ENCODE measurements at regions not wholly inside any gene's neighbourhood (a gene's known extent, or its start where the extent isn't known, plus 50 kb on each side); places are given as distances from the start of the nearest gene placed in this dataset.

- H3K4me2 ChIP-seq, result no peak overlapping the region
- no peaks in the 10 kb centered on the region for H3K27me3 ChIP-seq
- no peak for TF ChIP-seq Cebpa-rat (IDR thresholded peaks at IDR 0.05)
- H3K9me3 ChIP-seq (replicated peaks in 1 of 11), result no peaks in the 10 kb centered on the region
- H3K27ac ChIP-seq, result no peak overlapping the region
- H3K36me3 ChIP-seq, result no peaks in the 10 kb centered on the region
- no peaks in the 10 kb centered on the region for H4K20me1 ChIP-seq
- no peak overlapping the region for H3K4me3 ChIP-seq
- no peak overlapping the region for H3K9ac ChIP-seq
- no peaks in the 10 kb centered on the region for H3K4me1 ChIP-seq
Measured at GRCh38 chr21:15645830-15646229, 84.0 kb upstream of the USP25 start.

GRCh38 chr21:15650735-15651134 lies 79.0 kb upstream of the USP25 start:
- no peaks in the 10 kb centered on the region for H3K4me1 ChIP-seq
- no peak overlapping the region for H3K4me2 ChIP-seq
- no peak overlapping the region for H3K9ac ChIP-seq
- H3K9me3 ChIP-seq (replicated peaks in 1 of 11), result peaks cover 0 to 17% (median 4%) of the 10 kb centered on the region in 11 experiments; a peak in 9 of 22 replicates
- no peak overlapping the region for H3K4me3 ChIP-seq
- no peaks in the 10 kb centered on the region for H4K20me1 ChIP-seq
- no peaks in the 10 kb centered on the region for H3K27me3 ChIP-seq
- no peak for TF ChIP-seq Cebpa-rat (IDR thresholded peaks at IDR 0.05)
- no peaks in the 10 kb centered on the region for H3K36me3 ChIP-seq
- H3K27ac ChIP-seq, result no peak overlapping the region

- no peak for TF ChIP-seq Cebpa-rat (IDR thresholded peaks at IDR 0.05)
- no peak overlapping the region for H3K4me2 ChIP-seq
- H4K20me1 ChIP-seq, result no peaks in the 10 kb centered on the region
- no peak overlapping the region for H3K27ac ChIP-seq
- no peak overlapping the region for H3K9ac ChIP-seq
- no peaks in the 10 kb centered on the region for H3K4me1 ChIP-seq
- no peaks in the 10 kb centered on the region for H3K36me3 ChIP-seq
- no peaks in the 10 kb centered on the region for H3K27me3 ChIP-seq
- H3K9me3 ChIP-seq (replicated peaks in 1 of 11), result peaks cover 0 to 17% (median 4%) of the 10 kb centered on the region in 11 experiments; a peak in 9 of 22 replicates
- no peak overlapping the region for H3K4me3 ChIP-seq
Measured at GRCh38 chr21:15651172-15651571, 78.6 kb upstream of the USP25 start.

- H3K4me3 ChIP-seq, result no peak overlapping the region
- no peak overlapping the region for H3K9ac ChIP-seq
- no peak for TF ChIP-seq Cebpa-rat (IDR thresholded peaks at IDR 0.05)
- no peak overlapping the region for H3K4me2 ChIP-seq
- no peaks in the 10 kb centered on the region for H3K4me1 ChIP-seq
- no peaks in the 10 kb centered on the region for H3K36me3 ChIP-seq
- no peak overlapping the region for H3K27ac ChIP-seq
- H3K9me3 ChIP-seq (replicated peaks in 1 of 11), result peaks cover 0 to 17% (median 4%) of the 10 kb centered on the region in 11 experiments; a peak in 9 of 22 replicates
- no peaks in the 10 kb centered on the region for H4K20me1 ChIP-seq
- H3K27me3 ChIP-seq, result no peaks in the 10 kb centered on the region
Measured at GRCh38 chr21:15653710-15654109, 76.1 kb upstream of the USP25 start.

- Histone ChIP-seq H3K4me3 (no peak overlapping the region), H4K20me1 (no peaks in the 10 kb centered on the region), H3K9ac (no peak overlapping the region), H3K4me2 (no peak overlapping the region), H3K27me3 (no peaks in the 10 kb centered on the region), H3K9me3 (replicated peaks in 1 of 11) (peaks cover 0 to 17% (median 4%) of the 10 kb centered on the region in 11 experiments; a peak in 9 of 22 replicates), H3K4me1 (no peaks in the 10 kb centered on the region), H3K36me3 (no peaks in the 10 kb centered on the region), H3K27ac (no peak overlapping the region)
- no peak for TF ChIP-seq Cebpa-rat (IDR thresholded peaks at IDR 0.05)
Measured at GRCh38 chr21:15654171-15654570, 75.6 kb upstream of the USP25 start.

GRCh38 chr21:15659753-15660422 lies 69.9 kb upstream of the USP25 start:
- no peak overlapping the region for H3K9ac ChIP-seq
- no peaks in the 10 kb centered on the region for H3K4me1 ChIP-seq
- H4K20me1 ChIP-seq, result no peaks in the 10 kb centered on the region
- H3K27ac ChIP-seq, result no peak overlapping the region
- TF ChIP-seq Cebpa-rat (IDR thresholded peaks at IDR 0.05), result no peak
- no peak overlapping the region for H3K4me3 ChIP-seq
- no peaks in the 10 kb centered on the region for H3K27me3 ChIP-seq
- H3K9me3 ChIP-seq (replicated peaks in 1 of 11), result no peaks in the 10 kb centered on the region
- no peaks in the 10 kb centered on the region for H3K36me3 ChIP-seq
- no peak overlapping the region for H3K4me2 ChIP-seq

- no peaks in the 10 kb centered on the region for H3K27me3 ChIP-seq
- no peak overlapping the region for H3K27ac ChIP-seq
- no peak overlapping the region for H3K4me3 ChIP-seq
- H3K9ac ChIP-seq, result no peak overlapping the region
- no peak overlapping the region for H3K4me2 ChIP-seq
- no peaks in the 10 kb centered on the region for H4K20me1 ChIP-seq
- H3K4me1 ChIP-seq, result no peaks in the 10 kb centered on the region
- no peaks in the 10 kb centered on the region for H3K36me3 ChIP-seq
- H3K9me3 ChIP-seq (replicated peaks in 1 of 11), result no peaks in the 10 kb centered on the region
- TF ChIP-seq Cebpa-rat (IDR thresholded peaks at IDR 0.05), result no peak
Measured at GRCh38 chr21:15660423-15660804, 69.4 kb upstream of the USP25 start.

GRCh38 chr21:15667010-15667409 lies 62.8 kb upstream of the USP25 start:
- H3K4me2 ChIP-seq, result no peak overlapping the region
- H3K27ac ChIP-seq, result no peak overlapping the region

GRCh38 chr21:15667819-15668218 lies 62.0 kb upstream of the USP25 start:
- no peak overlapping the region for H3K9ac ChIP-seq
- no peak overlapping the region for H3K4me2 ChIP-seq

More at GRCh38 chr21:15667010-15667409, 62.8 kb upstream of the USP25 start:
- Histone ChIP-seq H4K20me1 (no peaks in the 10 kb centered on the region), H3K27me3 (no peaks in the 10 kb centered on the region), H3K36me3 (no peaks in the 10 kb centered on the region), H3K9ac (no peak overlapping the region), H3K4me1 (no peaks in the 10 kb centered on the region), H3K9me3 (replicated peaks in 1 of 11) (no peaks in the 10 kb centered on the region), H3K4me3 (no peak overlapping the region)
- no peak for TF ChIP-seq Cebpa-rat (IDR thresholded peaks at IDR 0.05)

GRCh38 chr21:15669247-15669646 lies 60.5 kb upstream of the USP25 start:
- no peak overlapping the region for H3K27ac ChIP-seq
- no peak for TF ChIP-seq Cebpa-rat (IDR thresholded peaks at IDR 0.05)
- 0 out of 22 replicates have a peak, but pooled peaks cover 0 to 3% (median 0%) of the 10 kb centered on the region in 11 experiments for H3K9me3 ChIP-seq (replicated peaks in 1 of 11)
- no peak overlapping the region for H3K9ac ChIP-seq
- no peaks in the 10 kb centered on the region for H3K36me3 ChIP-seq
- no peaks in the 10 kb centered on the region for H4K20me1 ChIP-seq
- no peaks in the 10 kb centered on the region for H3K4me1 ChIP-seq
- H3K4me2 ChIP-seq, result no peak overlapping the region
- H3K4me3 ChIP-seq, result no peak overlapping the region
- no peaks in the 10 kb centered on the region for H3K27me3 ChIP-seq

More at GRCh38 chr21:15667819-15668218, 62.0 kb upstream of the USP25 start:
- Histone ChIP-seq H3K4me1 (no peaks in the 10 kb centered on the region), H3K27me3 (no peaks in the 10 kb centered on the region), H3K36me3 (no peaks in the 10 kb centered on the region), H3K4me3 (no peak overlapping the region), H4K20me1 (no peaks in the 10 kb centered on the region), H3K27ac (no peak overlapping the region), H3K9me3 (replicated peaks in 1 of 11) (no peaks in the 10 kb centered on the region)
- no peak for TF ChIP-seq Cebpa-rat (IDR thresholded peaks at IDR 0.05)
